B cell (primary cell): ENCODE measurements at regions not wholly inside any gene's neighbourhood (a gene's known extent, or its start where the extent isn't known, plus 50 kb on each side); places are given as distances from the start of the nearest gene placed in this dataset.

ENCODE experiments used
- ATAC-seq: fragments of 200-7000 bp; cut with Tn5 transposase; one replicate; pipeline ENCODE4 v1.10.0; 2021; ENCODE audit warnings: low read depth, mild to moderate bottlenecking, moderate number of reproducible peaks, moderate library complexity
- CTCF ChIA-PET: fragments of 350-600 bp; sonication (Branson Sonifier 250); formaldehyde crosslinking; loops from one replicate; lab custom pipeline; 2021; ENCODE audit warnings: antibody characterized with exemption, inconsistent platforms; lab: Charles Lee
- POLR2A ChIA-PET: fragments of 350-600 bp; sonication (Branson Sonifier 250); formaldehyde crosslinking; loops from one replicate; lab custom pipeline; 2021; ENCODE audit warnings: antibody characterized with exemption; lab: Charles Lee
- DNase-seq: peaks from one replicate; pipeline ENCODE4 v3.0.0; 2013
- H2AFZ ChIP-seq: 2 replicates; pipeline ENCODE4 v1.6.1; 2012; ENCODE audit warnings: mild to moderate bottlenecking, low read depth, low read length; ENCODE audit not compliant: insufficient read depth, poor library complexity, severe bottlenecking
- H3K27ac ChIP-seq, 2 donors: 1 replicate in 1 of 2; 2 replicates in 1 of 2; pipeline ENCODE4 v1.5.1; 2012 to 2013; ENCODE audit warnings: low read length in 2 of 2, mild to moderate bottlenecking in 2 of 2, moderate library complexity in 1 of 2
- H3K27me3 ChIP-seq, 4 experiments: fragments of 200-600 bp in 1 of 4; sonication (generic) in 1 of 4; replicated peaks in 1 of 4; 1 replicate in 2 of 4; 2 replicates in 2 of 4; pipeline versions ENCODE4 v1.6.1 to v1.7.0; 2013 to 2016; ENCODE audit warnings: low read length in 3 of 4, mild to moderate bottlenecking in 2 of 4, mixed read lengths in 1 of 4, moderate library complexity in 1 of 4; ENCODE audit not compliant: insufficient read depth in 4 of 4, control insufficient read depth in 3 of 4; ENCODE audit errors: control extremely low read depth in 1 of 4
- H3K36me3 ChIP-seq, 2 experiments: replicated peaks in 1 of 2; 1 replicate in 1 of 2; 2 replicates in 1 of 2; pipeline versions ENCODE4 v1.6.1 to v1.7.1; 2013; ENCODE audit warnings: low read length in 1 of 2; ENCODE audit not compliant: insufficient read depth in 2 of 2, control insufficient read depth in 1 of 2; ENCODE audit errors: control extremely low read depth in 1 of 2, extremely low read depth in 1 of 2
- H3K4me1 ChIP-seq, 2 donors: fragments of 200-600 bp in 1 of 2; sonication (generic) in 1 of 2; 1 replicate in 1 of 2; 2 replicates in 1 of 2; pipeline versions ENCODE4 v1.5.1 to v1.6.1; 2013 to 2017; ENCODE audit warnings: low read length in 2 of 2; ENCODE audit not compliant: control insufficient read depth in 2 of 2, insufficient read depth in 2 of 2
- H3K4me2 ChIP-seq: replicated peaks from 2 replicates; pipeline ENCODE3; 2012; ENCODE audit warnings: mild to moderate bottlenecking, low read depth, low read length; ENCODE audit not compliant: poor library complexity, severe bottlenecking
- H3K4me3 ChIP-seq, 5 experiments: fragments of 200-600 bp in 1 of 5; sonication (generic) in 1 of 5; 1 replicate in 3 of 5; 2 replicates in 2 of 5; pipeline versions ENCODE4 v1.5.1 to v1.7.0; 2011 to 2016; ENCODE audit warnings: low read length in 4 of 5, mild to moderate bottlenecking in 4 of 5, low read depth in 2 of 5, control low read depth in 1 of 5, moderate library complexity in 1 of 5; ENCODE audit not compliant: insufficient read depth in 1 of 5; ENCODE audit errors: control extremely low read depth in 1 of 5, extremely low read depth in 1 of 5
- H3K79me2 ChIP-seq: fragments of 200-600 bp; sonication (generic); one replicate; pipeline ENCODE4 v1.6.0; 2016; ENCODE audit warnings: low read length; ENCODE audit not compliant: control insufficient read depth, insufficient read depth
- H3K9ac ChIP-seq: fragments of 200-600 bp; sonication (generic); 2 replicates; pipeline ENCODE4 v1.6.1; 2017; ENCODE audit warnings: mild to moderate bottlenecking, low read length, moderate library complexity
- H3K9me3 ChIP-seq, 3 donors: one replicate each; pipeline versions ENCODE4 v1.6.1 to v1.7.1; 2013; ENCODE audit warnings: low read length in 2 of 3; ENCODE audit not compliant: control insufficient read depth in 2 of 3, insufficient read depth in 1 of 3; ENCODE audit errors: control extremely low read depth in 1 of 3
- H4K20me1 ChIP-seq: 2 replicates; pipeline ENCODE4 v1.6.0; 2012; ENCODE audit warnings: mild to moderate bottlenecking, low read length; ENCODE audit not compliant: insufficient read depth, control insufficient read depth, poor library complexity, severe bottlenecking
- H3K27ac Mint-ChIP-seq: one replicate; pipeline ENCODE4 v1.8.0; 2021; ENCODE audit warnings: mixed read lengths
- H3K27me3 Mint-ChIP-seq: one replicate; pipeline ENCODE4 v1.8.0; 2021; ENCODE audit warnings: mixed read lengths
- H3K4me1 Mint-ChIP-seq: one replicate; pipeline ENCODE4 v1.8.0; 2021; ENCODE audit warnings: mixed read lengths
- H3K4me3 Mint-ChIP-seq: one replicate; pipeline ENCODE4 v1.8.0; 2021; ENCODE audit warnings: mixed read lengths
- H3K9me3 Mint-ChIP-seq: one replicate; pipeline ENCODE4 v1.8.0; 2022; ENCODE audit warnings: mixed read lengths; ENCODE audit not compliant: insufficient read depth
- CTCF ChIP-seq: fragments of 200-600 bp; IDR thresholded peaks from one replicate; pipeline ENCODE4 v1.8.0; 2022; ENCODE audit warnings: antibody characterized with exemption, mild to moderate bottlenecking
- EZH2 ChIP-seq: IDR thresholded peaks from 2 replicates; pipeline ENCODE4 v1.6.1; 2012; ENCODE audit warnings: borderline replicate concordance, low read depth, mild to moderate bottlenecking, moderate library complexity, low read length; ENCODE audit not compliant: insufficient read depth, poor library complexity, severe bottlenecking
- WGBS: methylation state at CpG from one replicate; pipeline ENCODE4 v1.1.5; 2013; ENCODE audit warnings: missing lambda C conversion rate; ENCODE audit not compliant: insufficient coverage; 5-methylcytosine and 5-hydroxymethylcytosine counted together
- intact Hi-C: fragments of 100-400 bp; cut with micrococcal nuclease; formaldehyde crosslinking; loops from one replicate; pipeline ENCODE4 v1.10.0; 2022

GRCh38 chr2:239660390-239661230 lies 259.8 kb upstream of the HDAC4 start:
- ChIA-PET CTCF (interaction anchor here (0.7 kb wide), 1 partner anchor 390 kb away, joined by 3 read pairs; no protein-coding TSS in a partner anchor), POLR2A (no interaction called here)
- WGBS, result 94% methylated on average over 19 of the region's 24 CpGs

More at GRCh38 chr2:239660390-239661230, 259.8 kb upstream of the HDAC4 start:
- no peaks in the 10 kb centered on the region for H3K79me2 ChIP-seq
- no peak for ATAC-seq
- no peak overlapping the region for H3K4me2 ChIP-seq
- H3K9me3 Mint-ChIP-seq, result no peaks in the 10 kb centered on the region
- no peak overlapping the region for H3K9ac ChIP-seq
- H3K27me3 Mint-ChIP-seq, result peaks cover 41% of the 10 kb centered on the region
- H3K36me3 ChIP-seq, result no peaks in the 10 kb centered on the region
- no peaks in the 10 kb centered on the region for H4K20me1 ChIP-seq
- H3K27ac Mint-ChIP-seq, result no peak overlapping the region
- peaks cover 0 to 13% (median 1%) of the 10 kb centered on the region in 4 experiments for H3K27me3 ChIP-seq
- H3K27ac ChIP-seq, result no peak overlapping the region
- no peak for TF ChIP-seq CTCF
- no peak for TF ChIP-seq EZH2
- no peaks in the 10 kb centered on the region for H3K4me1 ChIP-seq
- intact Hi-C loops, result no loop called here
- H3K4me3 ChIP-seq, result no peak overlapping the region
- no peak for DNase-seq
- H2AFZ ChIP-seq, result no peak overlapping the region
- no peak overlapping the region for H3K4me3 Mint-ChIP-seq
- no peaks in the 10 kb centered on the region for H3K4me1 Mint-ChIP-seq
- H3K9me3 ChIP-seq, result no peaks in the 10 kb centered on the region
